IMR-90 (cell line): ENCODE measurements at regions not wholly inside any gene's neighbourhood (a gene's known extent, or its start where the extent isn't known, plus 50 kb on each side); places are given as distances from the start of the nearest gene placed in this dataset.

ENCODE experiments used
- ATAC-seq: fragments of 200-7000 bp; cut with Tn5 transposase; 2 replicates; pipeline ENCODE4 v1.9.1; 2020; ENCODE audit warnings: low read depth, mild to moderate bottlenecking, moderate library complexity
- BruUV-seq: library from RNA; stranded (reverse); fragments of 400-500 nt; replicated peaks from 2 replicates; lab custom pipeline; 2021; lab: Mats Ljungman, UMichigan
- CTCF ChIA-PET: fragments of 300-600 bp; formaldehyde crosslinking; extraction: SDS; loops from one replicate; lab custom pipeline; 2021; ENCODE audit warnings: antibody characterized with exemption; lab: Yijun Ruan, JAX
- POLR2A ChIA-PET: fragments of 300-600 bp; sonication (Branson Sonifier 250); formaldehyde crosslinking; loops from one replicate; lab custom pipeline; 2022; ENCODE audit warnings: antibody characterized with exemption; ENCODE audit not compliant: unreplicated experiment; lab: Charles Lee
- DNase-seq: peaks from one replicate; pipeline ENCODE4 v3.0.0; 2013
- H2AFZ ChIP-seq: replicated peaks from 2 replicates; pipeline ENCODE3; 2013; ENCODE audit warnings: low read length, mild to moderate bottlenecking; ENCODE audit not compliant: poor library complexity
- H2AK5ac ChIP-seq: 2 replicates; pipeline ENCODE4 v1.6.1; 2013; ENCODE audit warnings: low read depth, low read length, inconsistent platforms
- H2AK9ac ChIP-seq: replicated peaks from 2 replicates; pipeline ENCODE3; 2013; ENCODE audit warnings: mild to moderate bottlenecking, low read depth, low read length, moderate library complexity; ENCODE audit not compliant: poor library complexity
- H2BK120ac ChIP-seq: 2 replicates; pipeline ENCODE4 v1.6.1; 2013; ENCODE audit warnings: low read depth, low read length, inconsistent platforms
- H2BK15ac ChIP-seq: 3 replicates; pipeline ENCODE4 v1.6.1; 2013; ENCODE audit warnings: low read depth, low read length, inconsistent platforms
- H2BK20ac ChIP-seq: 2 replicates; pipeline ENCODE4 v1.6.1; 2013; ENCODE audit warnings: low read depth, mild to moderate bottlenecking, inconsistent platforms, low read length, moderate library complexity
- H2BK5ac ChIP-seq: 2 replicates; pipeline ENCODE4 v1.6.1; 2013; ENCODE audit warnings: mild to moderate bottlenecking, low read depth, low read length, inconsistent platforms; ENCODE audit not compliant: poor library complexity, severe bottlenecking
- H3K14ac ChIP-seq: replicated peaks from 2 replicates; pipeline ENCODE4 v1.6.1; 2013; ENCODE audit warnings: low read depth, low read length, inconsistent platforms
- H3K18ac ChIP-seq: 2 replicates; pipeline ENCODE4 v1.6.1; 2013; ENCODE audit warnings: low read depth, low read length, control low read depth
- H3K23ac ChIP-seq: 2 replicates; pipeline ENCODE4 v1.6.1; 2013; ENCODE audit warnings: low read depth, low read length, inconsistent platforms
- H3K27ac ChIP-seq: 2 replicates; pipeline ENCODE4 v1.5.1; 2013; ENCODE audit warnings: mild to moderate bottlenecking, control low read depth, low read length; ENCODE audit not compliant: insufficient read depth
- H3K27me3 ChIP-seq: 2 replicates; pipeline ENCODE4 v1.6.1; 2013; ENCODE audit warnings: low read length; ENCODE audit not compliant: control insufficient read depth, insufficient read depth
- H3K36me3 ChIP-seq: 2 replicates; pipeline ENCODE4 v1.6.1; 2013; ENCODE audit warnings: low read length, mixed read lengths; ENCODE audit not compliant: control insufficient read depth, insufficient read depth
- H3K4ac ChIP-seq: 2 replicates; pipeline ENCODE4 v1.6.1; 2013; ENCODE audit warnings: low read depth, low read length, inconsistent platforms
- H3K4me1 ChIP-seq: 2 replicates; pipeline ENCODE4 v1.6.1; 2013; ENCODE audit warnings: low read length, mixed read lengths; ENCODE audit not compliant: control insufficient read depth, insufficient read depth
- H3K4me2 ChIP-seq: 2 replicates; pipeline ENCODE4 v1.6.1; 2013; ENCODE audit warnings: low read depth, mild to moderate bottlenecking, control low read depth, low read length, moderate library complexity
- H3K4me3 ChIP-seq: 2 replicates; pipeline ENCODE4 v1.5.1; 2013; ENCODE audit warnings: low read depth, mild to moderate bottlenecking, control low read depth, low read length, moderate library complexity; ENCODE audit not compliant: insufficient read depth
- H3K56ac ChIP-seq: 2 replicates; pipeline ENCODE4 v1.6.1; 2013; ENCODE audit warnings: low read length, inconsistent platforms; ENCODE audit not compliant: insufficient read depth; ENCODE audit errors: extremely low read depth
- H3K79me1 ChIP-seq, 2 experiments: 2 replicates each; pipeline ENCODE4 v1.6.1; 2013; ENCODE audit warnings: low read length in 2 of 2, inconsistent platforms in 1 of 2, low read depth in 1 of 2
- H3K9ac ChIP-seq: 2 replicates; pipeline ENCODE4 v1.6.1; 2013; ENCODE audit warnings: low read depth, low read length, control low read depth
- H3K9me1 ChIP-seq: 2 replicates; pipeline ENCODE4 v1.6.1; 2013; ENCODE audit warnings: low read length, inconsistent platforms; ENCODE audit not compliant: insufficient read depth
- H3K9me3 ChIP-seq: 2 replicates; pipeline ENCODE4 v1.6.1; 2013; ENCODE audit warnings: low read length; ENCODE audit not compliant: control insufficient read depth, insufficient read depth
- H4K20me1 ChIP-seq: 2 replicates; pipeline ENCODE4 v1.6.1; 2013; ENCODE audit warnings: low read length, inconsistent platforms; ENCODE audit not compliant: insufficient read depth
- H4K5ac ChIP-seq: 2 replicates; pipeline ENCODE4 v1.6.1; 2013; ENCODE audit warnings: mild to moderate bottlenecking, low read depth, low read length, control low read depth
- H4K8ac ChIP-seq, 2 experiments: 2 replicates each; pipeline ENCODE4 v1.6.1; 2013; ENCODE audit warnings: low read depth in 2 of 2, low read length in 2 of 2, control low read depth in 1 of 2, inconsistent platforms in 1 of 2
- H4K91ac ChIP-seq: 2 replicates; pipeline ENCODE4 v1.6.1; 2013; ENCODE audit warnings: low read depth, low read length, inconsistent platforms; ENCODE audit not compliant: insufficient read depth
- CEBPB ChIP-seq: IDR thresholded peaks from 2 replicates; pipeline ENCODE4 v1.6.1; 2012; ENCODE audit warnings: low read depth, low read length, improper control_type of control experiment
- CHD1 ChIP-seq: IDR thresholded peaks from 2 replicates; pipeline ENCODE4 v1.6.1; 2012; ENCODE audit warnings: low read depth, low read length, improper control_type of control experiment
- FOS ChIP-seq: fragments of 150-350 bp; IDR thresholded peaks from 2 replicates; pipeline ENCODE4 v1.6.1; 2016; ENCODE audit warnings: low read depth, low read length
- MAFK ChIP-seq: IDR thresholded peaks from 2 replicates; pipeline ENCODE4 v1.6.1; 2012; ENCODE audit warnings: low read depth, low read length, improper control_type of control experiment
- MAZ ChIP-seq: IDR thresholded peaks from 2 replicates; pipeline ENCODE4 v1.6.1; 2012; ENCODE audit warnings: low read depth, mild to moderate bottlenecking, low read length, improper control_type of control experiment, moderate library complexity, borderline replicate concordance
- MXI1 ChIP-seq: IDR thresholded peaks from 2 replicates; pipeline ENCODE4 v1.6.1; 2012; ENCODE audit warnings: low read depth, mild to moderate bottlenecking, low read length, moderate library complexity, borderline replicate concordance
- NFE2L2 ChIP-seq: fragments of 150-350 bp; IDR thresholded peaks from 2 replicates; pipeline ENCODE4 v1.6.1; 2016; ENCODE audit warnings: low read depth, mild to moderate bottlenecking, low read length
- RCOR1 ChIP-seq: IDR thresholded peaks from 2 replicates; pipeline ENCODE4 v1.6.1; 2012; ENCODE audit warnings: mild to moderate bottlenecking, low read length, improper control_type of control experiment; ENCODE audit not compliant: insufficient replicate concordance
- WGBS, 2 experiments: methylation state at CpG; one replicate each; pipeline versions ENCODE4 v1.1.5 to v1.1.7; 2013; ENCODE audit warnings: missing lambda C conversion rate in 2 of 2; ENCODE audit not compliant: insufficient read length in 1 of 2; ENCODE audit errors: extremely low coverage in 2 of 2; 5-methylcytosine and 5-hydroxymethylcytosine counted together
- dilution Hi-C: fragments of 300-500 bp; cut with HindIII; formaldehyde crosslinking; loops from one replicate; pipeline ENCODE4 v1.14.3; 2018; ENCODE audit warnings: low sequenced_read_pairs; ENCODE audit not compliant: unreplicated experiment
- in situ Hi-C: fragments of 300-500 bp; cut with MboI; formaldehyde crosslinking; loops from 3 replicates; pipeline ENCODE4 v1.14.3; 2019; ENCODE audit warnings: low sequenced_read_pairs, inconsistent platforms, mixed read lengths
- intact Hi-C: fragments of 100-400 bp; cut with micrococcal nuclease; formaldehyde crosslinking; loops from 2 replicates; pipeline ENCODE4 v1.10.0; 2022
- TF ChIP-seq, protein P1 (sequence below): conservative IDR thresholded peaks from 2 replicates; pipeline ENCODE4 v1.5.1; 2012; ENCODE audit warnings: mild to moderate bottlenecking, low read depth, low read length, improper control_type of control experiment

DNA sequence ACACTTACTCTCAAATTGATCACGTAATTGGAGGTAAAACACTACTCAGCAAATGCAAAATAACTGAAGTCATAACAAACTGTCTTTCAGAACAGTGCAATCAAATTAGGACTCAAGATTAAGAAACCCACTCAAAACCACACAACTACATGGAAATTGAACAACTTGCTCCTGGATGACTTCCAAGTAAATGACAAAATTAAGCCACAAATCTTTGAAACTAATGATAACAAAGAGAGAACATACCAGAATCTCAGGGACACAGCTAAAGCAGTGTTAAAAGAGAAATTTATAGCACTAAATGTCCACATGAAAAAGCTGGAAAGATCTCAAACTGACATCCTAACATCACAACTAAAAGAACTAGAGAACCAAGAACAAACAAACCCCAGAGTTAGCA, 540.5 kb upstream of the CDH18 start:
- Histone ChIP-seq H2AK9ac (no peak overlapping the region), H2AK5ac (no peak overlapping the region), H4K5ac (no peak overlapping the region), H3K14ac (no peak overlapping the region), H3K27ac (no peak overlapping the region), H3K79me1 (no peaks in the 10 kb centered on the region), H3K4ac (no peak overlapping the region), H3K9ac (no peak overlapping the region), H3K27me3 (no peaks in the 10 kb centered on the region), H2BK5ac (no peak overlapping the region), H2AFZ (no peak overlapping the region), H4K91ac (no peak overlapping the region), H4K20me1 (no peaks in the 10 kb centered on the region), H2BK20ac (no peak overlapping the region), H3K36me3 (no peaks in the 10 kb centered on the region), H2BK15ac (no peak overlapping the region), H3K4me3 (no peak overlapping the region), H3K9me3 (peaks cover 4% of the 10 kb centered on the region), H3K18ac (no peak overlapping the region), H4K8ac (no peak overlapping the region), H3K4me2 (no peak overlapping the region), H3K4me1 (no peaks in the 10 kb centered on the region), H2BK120ac (no peak overlapping the region), H3K23ac (no peak overlapping the region), H3K9me1 (no peaks in the 10 kb centered on the region), H3K56ac (no peak overlapping the region)
- TF ChIP-seq RCOR1 (no peak), MXI1 (no peak), CHD1 (no peak), MAFK (no peak), MAZ (no peak), CEBPB (no peak), FOS (no peak), NFE2L2 (no peak)
- TF ChIP-seq, protein P1, sequence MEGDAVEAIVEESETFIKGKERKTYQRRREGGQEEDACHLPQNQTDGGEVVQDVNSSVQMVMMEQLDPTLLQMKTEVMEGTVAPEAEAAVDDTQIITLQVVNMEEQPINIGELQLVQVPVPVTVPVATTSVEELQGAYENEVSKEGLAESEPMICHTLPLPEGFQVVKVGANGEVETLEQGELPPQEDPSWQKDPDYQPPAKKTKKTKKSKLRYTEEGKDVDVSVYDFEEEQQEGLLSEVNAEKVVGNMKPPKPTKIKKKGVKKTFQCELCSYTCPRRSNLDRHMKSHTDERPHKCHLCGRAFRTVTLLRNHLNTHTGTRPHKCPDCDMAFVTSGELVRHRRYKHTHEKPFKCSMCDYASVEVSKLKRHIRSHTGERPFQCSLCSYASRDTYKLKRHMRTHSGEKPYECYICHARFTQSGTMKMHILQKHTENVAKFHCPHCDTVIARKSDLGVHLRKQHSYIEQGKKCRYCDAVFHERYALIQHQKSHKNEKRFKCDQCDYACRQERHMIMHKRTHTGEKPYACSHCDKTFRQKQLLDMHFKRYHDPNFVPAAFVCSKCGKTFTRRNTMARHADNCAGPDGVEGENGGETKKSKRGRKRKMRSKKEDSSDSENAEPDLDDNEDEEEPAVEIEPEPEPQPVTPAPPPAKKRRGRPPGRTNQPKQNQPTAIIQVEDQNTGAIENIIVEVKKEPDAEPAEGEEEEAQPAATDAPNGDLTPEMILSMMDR: no peak
- no peak for ATAC-seq
- POLR2A ChIA-PET: no interaction called here
- no TSS peak for BruUV-seq
- in situ Hi-C loops (no loop called here), dilution Hi-C loops (no loop called here), intact Hi-C loops (no loop called here)
- CTCF ChIA-PET: no interaction called here
- DNase-seq: no peak
- no CpG with 5 or more reads among the region's 1 CpG for WGBS, 2 experiments
